Inflammatory macrophage (primary cell): ENCODE measurements at regions not wholly inside any gene's neighbourhood (a gene's known extent, or its start where the extent isn't known, plus 50 kb on each side); places are given as distances from the start of the nearest gene placed in this dataset.

Experiments
- DNase-seq, 2 donors: peaks; one replicate each; pipeline ENCODE4 v3.0.0-alpha.2; 2020 to 2022

- no peak for DNase-seq
These were observed 61.8 kb upstream of the STEAP1 start for GRCh38 chr7:90092506-90092905.

GRCh38 chr7:90094030-90094429 lies 60.2 kb upstream of the STEAP1 start:
- no peak for DNase-seq
